ENCODE measurements at regions not wholly inside any gene's neighbourhood (a gene's known extent, or its start where the extent isn't known, plus 50 kb on each side); places are given as distances from the start of the nearest gene placed in this dataset.

- in situ Hi-C loops (cut with MboI; ENCODE audit: low sequenced_read_pairs), result no loop called here
These were observed 268.2 kb downstream of the TENT5A start for GRCh38 chr6:81484251-81484650.

DNA sequence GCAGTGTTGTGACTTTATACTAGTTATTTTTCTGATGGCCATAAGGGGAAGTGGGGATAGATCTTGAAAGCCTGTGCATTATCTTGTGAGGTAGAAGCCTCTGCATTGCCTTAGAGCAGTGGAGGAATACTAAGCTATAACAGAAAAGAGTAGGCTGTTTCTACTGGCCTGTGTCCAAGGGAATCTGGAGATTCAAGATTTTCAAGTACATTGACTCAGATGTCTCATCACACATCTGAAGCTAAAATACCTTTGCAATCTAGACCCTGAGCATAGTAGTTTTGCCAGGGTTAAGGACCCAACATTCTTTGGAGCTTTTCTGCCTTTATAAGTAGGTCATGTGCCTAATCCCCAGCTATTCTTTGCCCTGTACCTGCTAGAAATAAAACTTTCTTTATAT, 272.3 kb downstream of the TENT5A start:
- in situ Hi-C loops (cut with MboI; ENCODE audit: low sequenced_read_pairs), result no loop called here

GRCh38 chr6:81476881-81477280, 275.6 kb downstream of the TENT5A start:
- in situ Hi-C loops (cut with MboI; ENCODE audit: low sequenced_read_pairs), result no loop called here

DNA sequence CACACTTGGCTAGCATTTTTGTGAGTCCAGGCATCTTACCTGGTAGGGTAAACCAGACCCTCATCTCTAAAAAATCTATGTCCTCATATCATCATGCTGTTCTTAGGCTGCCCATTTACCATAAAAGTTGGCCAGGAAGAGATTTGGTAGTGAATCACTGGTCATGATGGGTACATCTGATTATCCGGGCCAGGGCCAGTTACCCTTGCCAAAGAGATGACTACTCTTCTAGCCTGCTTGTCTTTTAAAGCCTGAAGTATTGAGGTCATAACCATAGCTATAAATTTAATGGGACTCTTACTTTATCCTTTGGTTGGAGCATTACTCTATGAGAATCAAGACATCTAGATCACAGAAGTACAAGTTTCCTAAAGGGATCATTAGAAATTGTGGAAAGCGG, 276.8 kb downstream of the TENT5A start:
- in situ Hi-C loops (cut with MboI; ENCODE audit: low sequenced_read_pairs), result no loop called here

DNA sequence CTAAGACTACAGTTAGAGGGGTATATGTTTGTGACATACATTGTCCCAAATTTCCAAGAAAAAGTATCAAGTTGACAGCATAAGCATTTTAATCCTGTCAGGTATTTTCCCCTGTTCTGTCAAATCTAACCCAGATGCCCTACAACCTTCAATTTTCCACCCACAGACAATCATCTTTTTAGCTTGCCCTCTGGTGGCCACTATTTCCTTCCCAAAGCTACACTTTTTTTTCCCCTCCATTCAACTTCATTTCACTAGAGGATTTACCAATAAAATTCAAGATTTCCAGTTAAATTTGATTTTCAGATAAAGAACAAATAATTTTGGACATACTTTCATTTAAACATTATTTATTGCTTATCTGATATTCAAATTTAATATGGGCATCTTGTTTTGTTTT, 286.6 kb downstream of the TENT5A start:
- in situ Hi-C loops (cut with MboI; ENCODE audit: low sequenced_read_pairs), result no loop called here

GRCh38 chr6:81456416-81456815, 296.1 kb downstream of the TENT5A start:
- in situ Hi-C loops (cut with MboI; ENCODE audit: low sequenced_read_pairs), result no loop called here

DNA sequence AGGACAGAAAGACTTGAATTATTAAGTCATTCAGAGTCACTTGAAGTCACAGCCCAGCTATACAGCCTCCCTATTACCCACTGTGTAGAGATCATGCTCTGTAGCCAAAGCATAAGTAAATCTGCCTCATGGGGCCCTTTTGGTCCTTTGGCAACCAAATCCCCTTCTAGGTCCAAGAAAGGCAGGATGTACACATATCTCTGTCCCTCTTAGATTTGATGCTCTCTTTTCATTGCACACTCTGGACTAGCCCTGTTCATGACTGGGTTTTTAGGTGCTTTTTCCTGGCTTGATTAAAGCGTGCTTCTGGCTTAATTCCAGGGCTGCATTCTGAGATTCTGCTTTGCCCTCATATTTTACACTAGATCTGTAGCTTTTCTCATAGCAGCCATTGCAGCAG, 296.8 kb downstream of the TENT5A start:
- in situ Hi-C loops (cut with MboI; ENCODE audit: low sequenced_read_pairs), result no loop called here

GRCh38 chr6:81451787-81452186, 300.7 kb downstream of the TENT5A start:
- in situ Hi-C loops (cut with MboI; ENCODE audit: low sequenced_read_pairs), result no loop called here

DNA sequence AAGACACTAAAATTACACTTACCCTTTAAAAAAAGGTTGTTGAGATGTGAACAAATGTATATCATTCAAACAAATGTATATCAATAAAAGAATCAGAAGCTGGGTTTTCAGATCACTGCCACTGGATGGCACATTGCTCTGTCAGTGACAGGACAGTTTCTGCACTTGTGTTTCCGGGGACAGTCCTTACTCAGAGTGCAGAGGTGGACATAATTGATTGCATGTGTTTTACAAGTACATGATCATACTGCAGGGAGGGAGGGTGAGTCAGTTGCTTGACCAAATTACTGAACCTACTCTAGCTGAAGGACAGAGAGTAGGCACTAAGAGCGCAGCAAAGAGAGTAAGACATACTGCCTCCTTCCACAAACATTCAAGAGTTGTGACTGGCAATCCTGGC, 302.3 kb downstream of the TENT5A start:
- in situ Hi-C loops (cut with MboI; ENCODE audit: low sequenced_read_pairs), result no loop called here

- in situ Hi-C loops (cut with MboI; ENCODE audit: low sequenced_read_pairs), result no loop called here
These were observed 306.0 kb downstream of the TENT5A start for GRCh38 chr6:81446509-81446908.

- in situ Hi-C loops (cut with MboI; ENCODE audit: low sequenced_read_pairs), result no loop called here
These were observed 313.1 kb downstream of the TENT5A start for GRCh38 chr6:81439417-81439816.

DNA sequence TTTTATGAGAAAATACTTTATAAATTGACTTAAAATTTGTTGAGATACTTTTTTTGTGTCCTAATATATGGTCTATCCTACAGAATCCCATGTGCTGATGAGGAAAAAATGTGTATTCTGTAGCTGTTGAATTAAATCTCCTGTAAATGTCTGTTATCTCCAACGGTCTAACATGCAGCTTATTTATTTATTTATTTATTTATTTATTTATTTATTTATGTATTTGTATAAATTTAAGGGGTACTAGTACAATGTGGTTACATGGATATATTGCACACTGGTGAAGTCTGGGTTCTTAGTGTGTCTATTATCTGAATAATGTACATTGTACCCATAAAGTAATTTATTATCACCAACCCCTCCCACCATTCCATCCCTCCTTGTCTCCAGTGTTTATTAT, 315.5 kb downstream of the TENT5A start:
- in situ Hi-C loops (cut with MboI; ENCODE audit: low sequenced_read_pairs), result no loop called here

- in situ Hi-C loops (cut with MboI; ENCODE audit: low sequenced_read_pairs), result no loop called here
These were observed 339.2 kb downstream of the TENT5A start for GRCh38 chr6:81413306-81413705.

DNA sequence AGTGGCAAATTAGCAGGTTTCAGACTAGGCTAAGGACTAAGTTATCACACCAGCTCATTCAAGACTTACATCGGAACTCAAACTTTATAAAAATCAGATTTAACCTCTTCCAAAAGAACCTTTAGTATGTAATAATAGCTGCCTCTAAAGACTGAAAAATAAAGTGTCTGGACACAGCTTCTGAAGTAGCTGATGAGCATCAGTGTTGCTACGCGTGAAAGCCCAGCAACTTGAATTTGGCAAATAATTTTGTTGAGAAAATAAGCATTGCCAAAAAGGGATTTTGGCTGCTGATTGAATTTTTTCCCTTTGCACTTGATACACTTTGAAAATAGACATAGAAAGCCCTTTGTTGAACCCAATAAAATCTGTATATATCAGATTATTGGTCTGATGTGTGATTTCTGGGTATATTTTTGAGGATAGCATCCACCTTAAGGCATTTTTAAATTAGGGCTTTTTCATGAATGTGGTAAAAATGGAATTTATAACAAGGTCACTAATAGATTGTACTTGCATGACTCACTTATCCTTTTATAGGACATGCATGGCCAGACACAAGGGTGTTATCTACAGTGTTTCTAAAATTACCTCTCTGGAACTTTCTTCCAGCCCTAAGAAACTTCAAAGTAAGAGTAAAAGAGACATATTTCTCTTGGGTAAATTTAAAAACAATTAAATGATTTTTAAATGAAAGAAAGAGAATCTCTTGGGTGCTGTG, 350.4 kb downstream of the TENT5A start:
- in situ Hi-C loops (cut with MboI; ENCODE audit: low sequenced_read_pairs), result no loop called here

GRCh38 chr6:81396916-81397315, 355.6 kb downstream of the TENT5A start:
- in situ Hi-C loops (cut with MboI; ENCODE audit: low sequenced_read_pairs), result no loop called here

- in situ Hi-C loops (cut with MboI; ENCODE audit: low sequenced_read_pairs), result no loop called here
These were observed 365.3 kb downstream of the TENT5A start for GRCh38 chr6:81387163-81387562.

DNA sequence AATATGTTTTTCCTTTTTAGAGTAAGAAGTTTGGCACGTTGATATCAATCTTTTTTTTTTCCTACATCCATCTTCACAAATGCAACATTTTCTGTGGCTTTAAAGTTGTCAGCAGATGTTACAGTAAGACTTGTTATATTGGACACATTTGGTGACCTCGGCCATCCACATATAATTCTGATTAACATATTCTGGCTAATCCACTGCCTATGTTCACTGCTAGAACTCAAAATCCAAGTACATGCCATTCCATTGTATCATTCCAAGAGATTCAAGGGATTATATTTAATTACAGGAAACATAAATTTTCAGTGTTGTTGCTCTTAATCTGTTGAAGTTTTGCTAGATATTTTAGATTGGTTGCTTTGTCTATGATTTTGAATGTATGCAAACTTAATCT, 367.6 kb downstream of the TENT5A start:
- in situ Hi-C loops (cut with MboI; ENCODE audit: low sequenced_read_pairs), result no loop called here

- in situ Hi-C loops (cut with MboI; ENCODE audit: low sequenced_read_pairs), result no loop called here
These were observed 369.0 kb downstream of the TENT5A start for GRCh38 chr6:81383472-81383871.

DNA sequence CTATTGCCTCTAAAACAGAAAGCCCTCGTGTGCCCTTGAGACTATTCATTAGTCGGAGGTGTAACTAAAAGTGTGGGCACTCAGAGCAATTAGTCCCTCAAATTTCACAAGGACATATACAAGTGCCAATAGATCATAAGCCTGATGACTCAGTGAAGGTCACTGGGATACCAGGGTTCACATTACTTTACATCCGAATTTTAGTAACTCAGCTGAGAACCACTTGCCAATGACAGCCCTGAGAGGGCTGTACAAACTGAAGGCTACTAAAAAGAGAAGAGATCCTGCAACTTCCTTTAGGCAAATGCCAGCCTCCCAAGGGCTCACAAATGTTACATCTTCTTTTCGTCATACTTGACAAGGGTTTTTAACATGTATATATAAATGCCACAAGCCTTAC, 369.6 kb downstream of the TENT5A start:
- in situ Hi-C loops (cut with MboI; ENCODE audit: low sequenced_read_pairs), result no loop called here

DNA sequence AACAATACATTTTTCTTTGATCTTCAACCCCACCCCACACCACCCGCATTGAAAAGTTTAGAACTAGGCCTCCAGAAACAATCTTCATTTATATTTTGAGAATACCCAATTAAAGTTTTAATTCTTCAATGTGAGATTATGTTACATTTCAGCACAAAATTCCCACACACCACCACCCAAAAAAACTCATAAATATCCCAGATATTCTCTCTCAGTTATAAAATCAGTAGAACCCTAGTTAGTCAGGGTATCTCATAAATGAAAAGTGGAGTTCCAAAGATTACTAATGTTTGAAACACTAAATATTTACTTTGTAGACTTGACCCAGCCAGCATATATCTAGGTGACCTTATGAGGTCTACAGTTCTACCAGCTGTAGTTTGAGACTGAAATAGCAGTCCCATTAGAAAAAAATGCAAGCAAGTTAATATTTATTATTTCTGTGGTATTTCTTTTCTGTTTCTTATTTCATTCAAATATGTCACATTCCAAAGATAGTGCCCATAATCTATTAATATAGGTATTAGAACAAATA, 371.0 kb downstream of the TENT5A start:
- in situ Hi-C loops (cut with MboI; ENCODE audit: low sequenced_read_pairs), result no loop called here

- in situ Hi-C loops (cut with MboI; ENCODE audit: low sequenced_read_pairs), result no loop called here
These were observed 371.7 kb downstream of the TENT5A start for GRCh38 chr6:81380718-81381338.

DNA sequence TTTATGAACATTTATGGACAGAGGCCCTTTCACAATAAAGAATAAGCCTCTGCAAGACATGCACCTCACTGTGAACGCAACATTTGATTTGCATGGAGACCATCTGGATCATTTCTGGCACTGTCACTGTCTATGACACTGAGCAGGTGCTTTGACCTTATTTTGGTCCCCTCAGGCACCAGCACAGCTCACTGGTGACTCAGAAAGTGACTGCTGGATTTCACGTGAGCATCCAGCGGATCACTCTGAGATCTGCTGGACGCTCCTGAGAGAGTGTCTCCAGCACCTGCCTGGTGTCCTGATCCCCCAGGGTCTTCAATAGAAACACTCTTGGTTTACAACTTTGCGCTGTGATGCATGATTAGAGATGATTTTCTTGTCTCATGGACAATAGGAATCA, 375.7 kb downstream of the TENT5A start:
- in situ Hi-C loops (cut with MboI; ENCODE audit: low sequenced_read_pairs), result no loop called here

DNA sequence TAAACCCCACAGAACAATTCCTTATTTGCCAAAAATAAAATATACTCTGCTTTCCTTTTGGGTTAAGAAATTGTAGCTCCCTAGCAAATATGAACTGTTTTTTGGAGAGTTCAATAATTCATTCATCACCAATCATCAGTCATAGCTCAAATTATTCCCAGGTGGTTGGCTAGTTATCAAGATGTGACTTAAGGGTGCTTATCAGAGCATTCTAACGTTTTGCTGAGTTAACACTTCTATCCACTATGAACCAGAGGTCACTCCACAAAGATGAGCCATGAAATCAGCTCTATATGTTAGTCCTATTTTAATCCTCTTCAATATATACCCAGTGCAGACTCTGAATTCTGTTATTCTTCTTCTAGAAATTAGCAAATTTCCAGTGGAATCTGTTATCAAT, 379.1 kb downstream of the TENT5A start:
- in situ Hi-C loops (cut with MboI; ENCODE audit: low sequenced_read_pairs), result no loop called here

Data from HL-60/S4 (cell line).